ENCODE measurements at regions not wholly inside any gene's neighbourhood (a gene's known extent, or its start where the extent isn't known, plus 50 kb on each side); places are given as distances from the start of the nearest gene placed in this dataset.

DNA sequence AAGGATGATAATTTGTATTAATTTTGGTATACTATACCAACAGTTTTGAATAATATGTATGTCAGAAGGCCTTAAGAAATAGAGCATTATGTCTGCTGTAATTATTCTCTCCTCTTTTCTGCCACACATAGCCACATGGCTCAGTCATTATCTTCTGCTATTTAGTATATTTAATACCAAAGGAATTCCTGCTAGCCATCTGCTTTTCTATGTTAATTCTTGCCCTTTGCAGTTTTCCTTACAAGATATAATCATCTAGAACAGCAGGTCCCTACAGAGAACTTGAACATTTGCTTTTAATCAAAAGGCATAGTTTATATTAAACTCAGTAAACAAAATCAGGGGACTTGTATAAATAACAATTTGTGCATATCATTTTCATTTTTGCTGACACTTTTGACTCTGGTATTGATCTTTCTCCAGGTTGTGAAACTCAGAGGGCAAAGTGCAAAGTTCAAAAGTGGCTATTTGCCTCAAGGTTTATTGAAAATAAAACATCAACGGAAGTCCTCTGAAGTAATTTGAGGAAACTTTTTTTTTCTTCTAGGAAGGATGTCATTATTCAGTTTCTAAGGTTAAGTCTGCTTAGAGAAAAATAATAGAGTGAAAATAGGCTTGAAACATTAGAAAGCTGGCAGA lies 702.0 kb downstream of the KCNJ2 start:
- H3K4me1 ChIP-seq (ENCODE audit: insufficient read depth, low read length), result no peaks in the 10 kb centered on the region
- H3K9me3 ChIP-seq (ENCODE audit: low read length), result no peaks in the 10 kb centered on the region
- no peaks in the 10 kb centered on the region for H3K36me3 ChIP-seq (ENCODE audit: low read depth, low read length)
- H4K20me1 ChIP-seq (ENCODE audit: low read length), result no peaks in the 10 kb centered on the region
- ChIA-PET CTCF (no interaction called here), POLR2A (ENCODE audit: unreplicated experiment) (no interaction called here)
- DNase-seq (no peak), ATAC-seq (no peak)
- H3K9ac ChIP-seq (ENCODE audit: low read length), result no peak overlapping the region
- H3K9me2 ChIP-seq (replicated peaks; ENCODE audit: low read length), result no peaks in the 10 kb centered on the region
- no TSS peak for BruUV-seq (replicated peaks)
- H3K27me3 ChIP-seq (ENCODE audit: low read length), result no peaks in the 10 kb centered on the region
- no peak for TF ChIP-seq EZH2 (IDR thresholded peaks at IDR 0.05; ENCODE audit: low read length, unreplicated experiment)
- TF ChIP-seq, protein P1, sequence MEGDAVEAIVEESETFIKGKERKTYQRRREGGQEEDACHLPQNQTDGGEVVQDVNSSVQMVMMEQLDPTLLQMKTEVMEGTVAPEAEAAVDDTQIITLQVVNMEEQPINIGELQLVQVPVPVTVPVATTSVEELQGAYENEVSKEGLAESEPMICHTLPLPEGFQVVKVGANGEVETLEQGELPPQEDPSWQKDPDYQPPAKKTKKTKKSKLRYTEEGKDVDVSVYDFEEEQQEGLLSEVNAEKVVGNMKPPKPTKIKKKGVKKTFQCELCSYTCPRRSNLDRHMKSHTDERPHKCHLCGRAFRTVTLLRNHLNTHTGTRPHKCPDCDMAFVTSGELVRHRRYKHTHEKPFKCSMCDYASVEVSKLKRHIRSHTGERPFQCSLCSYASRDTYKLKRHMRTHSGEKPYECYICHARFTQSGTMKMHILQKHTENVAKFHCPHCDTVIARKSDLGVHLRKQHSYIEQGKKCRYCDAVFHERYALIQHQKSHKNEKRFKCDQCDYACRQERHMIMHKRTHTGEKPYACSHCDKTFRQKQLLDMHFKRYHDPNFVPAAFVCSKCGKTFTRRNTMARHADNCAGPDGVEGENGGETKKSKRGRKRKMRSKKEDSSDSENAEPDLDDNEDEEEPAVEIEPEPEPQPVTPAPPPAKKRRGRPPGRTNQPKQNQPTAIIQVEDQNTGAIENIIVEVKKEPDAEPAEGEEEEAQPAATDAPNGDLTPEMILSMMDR (conservative IDR thresholded peaks at IDR 0.05; ENCODE audit: low read depth, low read length), result no peak
- no peak for TF ChIP-seq EZH2phosphoT487 (IDR thresholded peaks at IDR 0.05; ENCODE audit: borderline replicate concordance, low read length)
- no peak overlapping the region for H2AFZ ChIP-seq (ENCODE audit: low read length)
- no peak overlapping the region for H3K27ac ChIP-seq (ENCODE audit: low read length)
- no peak overlapping the region for H3K4me2 ChIP-seq (ENCODE audit: low read length)
- no peak overlapping the region for H3K4me3 ChIP-seq (ENCODE audit: low read length)
- no peaks in the 10 kb centered on the region for H3K79me2 ChIP-seq (ENCODE audit: low read length)
- H3F3A ChIP-seq (ENCODE audit: low read length, unreplicated experiment), result no peaks in the 10 kb centered on the region
- intact Hi-C loops (cut with micrococcal nuclease), result no loop called here

DNA sequence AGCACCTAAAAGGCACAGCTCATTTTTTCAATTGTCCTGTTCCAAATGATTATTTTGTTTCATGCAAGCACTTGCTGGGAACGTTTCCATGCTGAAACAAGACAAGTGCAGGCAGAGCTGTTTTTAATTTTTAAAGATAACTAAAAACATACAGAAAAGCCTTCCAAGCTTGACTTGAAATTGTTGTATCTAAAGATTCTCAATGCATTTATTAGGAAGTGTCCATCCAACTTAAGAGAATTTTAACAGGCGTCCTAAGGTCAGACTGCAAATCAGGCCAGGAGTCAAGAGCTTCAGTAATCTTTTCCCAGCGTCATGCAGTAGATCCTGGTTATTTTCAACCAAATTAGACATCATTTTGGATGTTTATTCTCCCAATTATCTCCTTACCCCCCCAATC lies 702.8 kb downstream of the KCNJ2 start:
- no peaks in the 10 kb centered on the region for H3K9me3 ChIP-seq (ENCODE audit: low read length)
- no peak overlapping the region for H2AFZ ChIP-seq (ENCODE audit: low read length)
- TF ChIP-seq, protein P1 (conservative IDR thresholded peaks at IDR 0.05; ENCODE audit: low read depth, low read length), result no peak
- TF ChIP-seq EZH2 (IDR thresholded peaks at IDR 0.05; ENCODE audit: low read length, unreplicated experiment) (no peak), EZH2phosphoT487 (IDR thresholded peaks at IDR 0.05; ENCODE audit: borderline replicate concordance, low read length) (no peak)
- intact Hi-C loops (cut with micrococcal nuclease), result no loop called here
- BruUV-seq (replicated peaks), result no TSS peak
- no peaks in the 10 kb centered on the region for H3K4me1 ChIP-seq (ENCODE audit: insufficient read depth, low read length)
- no peak overlapping the region for H3K9ac ChIP-seq (ENCODE audit: low read length)
- ChIA-PET CTCF (no interaction called here), POLR2A (ENCODE audit: unreplicated experiment) (interaction anchor here (0.6 kb wide), 1 partner anchor 439 kb away, joined by 4 read pairs; no protein-coding TSS in a partner anchor)
- H3K79me2 ChIP-seq (ENCODE audit: low read length), result no peaks in the 10 kb centered on the region
- no peaks in the 10 kb centered on the region for H3K36me3 ChIP-seq (ENCODE audit: low read depth, low read length)
- H3K27ac ChIP-seq (ENCODE audit: low read length), result no peak overlapping the region
- H4K20me1 ChIP-seq (ENCODE audit: low read length), result no peaks in the 10 kb centered on the region
- H3K9me2 ChIP-seq (replicated peaks; ENCODE audit: low read length), result no peaks in the 10 kb centered on the region
- no peak for ATAC-seq
- H3K4me3 ChIP-seq (ENCODE audit: low read length), result no peak overlapping the region
- H3F3A ChIP-seq (ENCODE audit: low read length, unreplicated experiment), result no peaks in the 10 kb centered on the region
- H3K4me2 ChIP-seq (ENCODE audit: low read length), result no peak overlapping the region
- no peak for DNase-seq
- no peaks in the 10 kb centered on the region for H3K27me3 ChIP-seq (ENCODE audit: low read length)

DNA sequence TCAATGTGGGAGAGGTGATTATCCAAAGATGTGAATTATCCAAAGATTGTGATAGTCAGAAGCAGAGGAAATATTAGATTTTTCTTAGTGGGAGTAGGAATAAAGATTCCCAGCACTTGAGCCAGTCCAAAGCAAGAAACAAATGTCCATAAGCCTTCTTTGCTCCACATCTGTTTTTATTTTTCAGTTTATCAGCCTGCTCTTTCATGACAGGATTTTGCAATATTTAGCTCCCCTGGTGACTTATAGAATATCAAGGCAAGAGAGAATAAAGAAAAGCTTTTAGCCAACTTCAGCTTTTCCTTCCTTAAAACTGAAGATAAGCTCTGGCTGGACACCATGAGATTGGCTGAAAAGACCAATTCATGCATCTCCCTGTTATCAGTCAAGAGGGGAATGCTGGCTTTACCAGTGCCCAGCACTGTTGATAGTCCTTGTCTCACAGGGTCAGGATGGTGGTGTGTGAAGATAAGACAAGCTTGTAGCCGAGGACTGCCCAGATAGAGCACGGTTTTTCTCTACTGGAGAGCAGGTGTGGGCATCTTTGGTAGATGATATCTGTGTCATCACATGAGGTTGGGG lies 706.5 kb downstream of the KCNJ2 start:
- TF ChIP-seq EZH2phosphoT487 (IDR thresholded peaks at IDR 0.05; ENCODE audit: borderline replicate concordance, low read length), result no peak
- no peak for TF ChIP-seq EZH2 (IDR thresholded peaks at IDR 0.05; ENCODE audit: low read length, unreplicated experiment)
- TF ChIP-seq, protein P1 (conservative IDR thresholded peaks at IDR 0.05; ENCODE audit: low read depth, low read length), result no peak
- Histone ChIP-seq H3K4me2 (ENCODE audit: low read length) (no peak overlapping the region), H3K27ac (ENCODE audit: low read length) (no peak overlapping the region), H3K4me1 (ENCODE audit: insufficient read depth, low read length) (no peaks in the 10 kb centered on the region), H3K9me2 (replicated peaks; ENCODE audit: low read length) (no peaks in the 10 kb centered on the region), H3K27me3 (ENCODE audit: low read length) (peaks cover 11% of the 10 kb centered on the region), H3K36me3 (ENCODE audit: low read depth, low read length) (no peaks in the 10 kb centered on the region), H3K79me2 (ENCODE audit: low read length) (no peaks in the 10 kb centered on the region), H3K9me3 (ENCODE audit: low read length) (no peaks in the 10 kb centered on the region), H3K9ac (ENCODE audit: low read length) (no peak overlapping the region), H4K20me1 (ENCODE audit: low read length) (no peaks in the 10 kb centered on the region), H3F3A (ENCODE audit: low read length, unreplicated experiment) (no peaks in the 10 kb centered on the region), H2AFZ (ENCODE audit: low read length) (no peak overlapping the region), H3K4me3 (ENCODE audit: low read length) (no peak overlapping the region)
- ChIA-PET POLR2A (ENCODE audit: unreplicated experiment) (no interaction called here), CTCF (no interaction called here)
- BruUV-seq (replicated peaks), result no TSS peak
- ATAC-seq, result no peak
- no peak for DNase-seq
- intact Hi-C loops (cut with micrococcal nuclease), result no loop called here
